ENCODE measurements at regions not wholly inside any gene's neighbourhood (a gene's known extent, or its start where the extent isn't known, plus 50 kb on each side); places are given as distances from the start of the nearest gene placed in this dataset.

- no peaks in the 10 kb centered on the region for H3K4me1 ChIP-seq (replicated peaks)
- 74% methylated on average over 3 of the region's 3 CpGs for WGBS
- no peak for TF ChIP-seq POLR2A (IDR thresholded peaks at IDR 0.05)
- no peak for TF ChIP-seq CTCF (IDR thresholded peaks at IDR 0.05)
- no peak for TF ChIP-seq POLR2AphosphoS5 (IDR thresholded peaks at IDR 0.05)
- no peak for DNase-seq (ENCODE audit: low spot score)
- intact Hi-C loops (cut with DNase I), result no loop called here
- no peaks in the 10 kb centered on the region for H3K36me3 ChIP-seq
- no peaks in the 10 kb centered on the region for H3K9me3 ChIP-seq
- H3K27ac ChIP-seq, result no peak overlapping the region
- no peaks in the 10 kb centered on the region for H3K27me3 ChIP-seq (replicated peaks; ENCODE audit: insufficient read depth)
- no peak overlapping the region for H3K4me3 ChIP-seq
Observed at GRCh38 chrX:104513162-104513561, 52.8 kb upstream of the IL1RAPL2 start.

- 83% methylated on average over 2 of the region's 2 CpGs for WGBS
- H3K4me1 ChIP-seq (replicated peaks), result no peaks in the 10 kb centered on the region
- TF ChIP-seq CTCF (IDR thresholded peaks at IDR 0.05) (no peak), POLR2AphosphoS5 (IDR thresholded peaks at IDR 0.05) (no peak), POLR2A (IDR thresholded peaks at IDR 0.05) (no peak)
- intact Hi-C loops (cut with DNase I), result no loop called here
- DNase-seq (ENCODE audit: low spot score), result no peak
- no peaks in the 10 kb centered on the region for H3K9me3 ChIP-seq
- H3K27me3 ChIP-seq (replicated peaks; ENCODE audit: insufficient read depth), result no peaks in the 10 kb centered on the region
- no peak overlapping the region for H3K27ac ChIP-seq
- no peaks in the 10 kb centered on the region for H3K36me3 ChIP-seq
- no peak overlapping the region for H3K4me3 ChIP-seq
Observed at GRCh38 chrX:104510801-104511200, 55.2 kb upstream of the IL1RAPL2 start.

- intact Hi-C loops (cut with DNase I), result no loop called here
- H3K9me3 ChIP-seq, result no peaks in the 10 kb centered on the region
- H3K27ac ChIP-seq, result no peak overlapping the region
- H3K4me3 ChIP-seq, result no peak overlapping the region
- no peaks in the 10 kb centered on the region for H3K4me1 ChIP-seq (replicated peaks)
- H3K27me3 ChIP-seq (replicated peaks; ENCODE audit: insufficient read depth), result no peaks in the 10 kb centered on the region
- DNase-seq (ENCODE audit: low spot score), result no peak
- no peak for TF ChIP-seq CTCF (IDR thresholded peaks at IDR 0.05)
- TF ChIP-seq POLR2AphosphoS5 (IDR thresholded peaks at IDR 0.05), result no peak
- no peak for TF ChIP-seq POLR2A (IDR thresholded peaks at IDR 0.05)
- WGBS, result 79% methylated on average over 2 of the region's 2 CpGs
- H3K36me3 ChIP-seq, result no peaks in the 10 kb centered on the region
Observed at GRCh38 chrX:104502460-104502859, 63.5 kb upstream of the IL1RAPL2 start.

- Histone ChIP-seq H3K36me3 (no peaks in the 10 kb centered on the region), H3K4me3 (no peak overlapping the region), H3K27me3 (replicated peaks; ENCODE audit: insufficient read depth) (no peaks in the 10 kb centered on the region), H3K4me1 (replicated peaks) (no peaks in the 10 kb centered on the region), H3K9me3 (no peaks in the 10 kb centered on the region), H3K27ac (no peak overlapping the region)
- WGBS, result 50% methylated on average over 1 of the region's 1 CpG
- DNase-seq (ENCODE audit: low spot score), result no peak
- TF ChIP-seq POLR2A (IDR thresholded peaks at IDR 0.05), result no peak
- no peak for TF ChIP-seq CTCF (IDR thresholded peaks at IDR 0.05)
- no peak for TF ChIP-seq POLR2AphosphoS5 (IDR thresholded peaks at IDR 0.05)
- intact Hi-C loops (cut with DNase I), result no loop called here
Observed at GRCh38 chrX:104488811-104489210, 77.2 kb upstream of the IL1RAPL2 start.

- no peaks in the 10 kb centered on the region for H3K27me3 ChIP-seq (replicated peaks; ENCODE audit: insufficient read depth)
- H3K36me3 ChIP-seq, result no peaks in the 10 kb centered on the region
- no peaks in the 10 kb centered on the region for H3K9me3 ChIP-seq
- intact Hi-C loops (cut with DNase I), result no loop called here
- 100% methylated on average over 2 of the region's 2 CpGs for WGBS
- DNase-seq (ENCODE audit: low spot score), result no peak
- H3K4me1 ChIP-seq (replicated peaks), result no peaks in the 10 kb centered on the region
- no peak overlapping the region for H3K27ac ChIP-seq
- TF ChIP-seq POLR2AphosphoS5 (IDR thresholded peaks at IDR 0.05), result no peak
- TF ChIP-seq POLR2A (IDR thresholded peaks at IDR 0.05), result no peak
- no peak for TF ChIP-seq CTCF (IDR thresholded peaks at IDR 0.05)
- H3K4me3 ChIP-seq, result no peak overlapping the region
Observed at GRCh38 chrX:104486691-104487090, 79.3 kb upstream of the IL1RAPL2 start.
